CD4-positive, alpha-beta T cell treated with Interleukin-6 at 100 ng/mL for 8 hours (primary cell): ENCODE measurements at regions not wholly inside any gene's neighbourhood (a gene's known extent, or its start where the extent isn't known, plus 50 kb on each side); places are given as distances from the start of the nearest gene placed in this dataset.
"Not testable (repeated sequence)": the region's sequence is repeated elsewhere in the genome, so short reads cannot be mapped to it uniquely, and the experiment has no call there.

ENCODE experiments used
- DNase-seq: peaks from one replicate; pipeline ENCODE4 v3.0.0-alpha.2; 2020; ENCODE audit warnings: mixed read lengths, low spot score

DNA sequence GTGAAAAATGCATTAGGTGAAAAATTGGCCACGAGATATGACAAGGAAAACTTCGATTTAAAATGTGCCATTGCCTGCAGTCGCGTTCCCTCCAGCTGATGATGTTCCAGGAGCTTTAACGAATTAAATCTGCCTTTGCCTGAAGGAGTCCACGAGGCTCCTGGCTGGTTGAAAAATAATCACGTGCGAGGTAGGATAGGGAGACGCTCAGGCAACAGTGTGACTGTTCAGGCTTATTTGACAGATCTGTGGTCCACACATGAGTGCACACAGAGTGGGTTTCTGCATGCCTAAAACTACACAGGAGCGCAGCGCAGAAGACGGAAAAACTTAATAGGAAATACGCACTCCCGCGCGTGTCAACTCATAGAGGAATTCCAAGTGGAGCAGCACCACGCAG lies 204.0 kb upstream of the PITRM1 start:
- no peak for DNase-seq

DNA sequence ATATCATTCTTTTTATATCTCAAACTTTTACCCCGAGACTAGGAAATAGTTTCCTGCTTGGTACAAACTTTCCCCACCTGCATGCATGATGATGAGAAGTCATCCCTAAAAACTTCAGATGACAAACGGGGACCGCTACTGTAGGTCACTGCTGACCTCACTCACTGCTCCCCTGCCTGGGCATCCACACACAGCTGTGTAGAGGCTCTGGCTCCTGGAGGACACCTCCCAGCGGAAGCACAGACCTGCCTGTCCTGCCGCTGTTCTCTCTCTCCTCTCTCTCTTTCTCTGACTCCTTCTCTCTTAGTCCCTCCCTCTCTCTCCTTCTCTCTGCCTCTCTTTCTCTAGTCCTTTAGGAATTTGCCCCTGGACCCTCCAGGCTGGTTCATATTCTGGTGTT lies 202.9 kb upstream of the PITRM1 start:
- no peak for DNase-seq

DNA sequence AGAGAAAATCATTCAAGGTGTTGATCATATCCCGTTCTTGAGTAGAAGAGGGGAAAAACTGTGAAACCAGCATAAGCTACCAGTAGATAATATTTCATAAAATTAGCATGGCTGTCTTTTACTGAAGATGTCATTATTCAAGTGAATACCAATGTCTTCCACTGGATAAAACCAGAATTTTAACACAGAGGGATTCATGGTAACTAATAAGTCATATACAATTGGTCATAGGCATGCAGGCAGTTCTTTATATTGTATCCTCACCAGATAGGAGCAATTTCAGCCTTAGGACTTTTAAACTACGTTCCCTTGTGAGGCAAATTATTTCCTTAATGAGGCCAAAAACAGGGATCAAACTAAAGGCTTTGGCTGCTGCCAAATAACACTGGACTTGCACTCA lies 202.3 kb upstream of the PITRM1 start:
- no peak for DNase-seq

DNA sequence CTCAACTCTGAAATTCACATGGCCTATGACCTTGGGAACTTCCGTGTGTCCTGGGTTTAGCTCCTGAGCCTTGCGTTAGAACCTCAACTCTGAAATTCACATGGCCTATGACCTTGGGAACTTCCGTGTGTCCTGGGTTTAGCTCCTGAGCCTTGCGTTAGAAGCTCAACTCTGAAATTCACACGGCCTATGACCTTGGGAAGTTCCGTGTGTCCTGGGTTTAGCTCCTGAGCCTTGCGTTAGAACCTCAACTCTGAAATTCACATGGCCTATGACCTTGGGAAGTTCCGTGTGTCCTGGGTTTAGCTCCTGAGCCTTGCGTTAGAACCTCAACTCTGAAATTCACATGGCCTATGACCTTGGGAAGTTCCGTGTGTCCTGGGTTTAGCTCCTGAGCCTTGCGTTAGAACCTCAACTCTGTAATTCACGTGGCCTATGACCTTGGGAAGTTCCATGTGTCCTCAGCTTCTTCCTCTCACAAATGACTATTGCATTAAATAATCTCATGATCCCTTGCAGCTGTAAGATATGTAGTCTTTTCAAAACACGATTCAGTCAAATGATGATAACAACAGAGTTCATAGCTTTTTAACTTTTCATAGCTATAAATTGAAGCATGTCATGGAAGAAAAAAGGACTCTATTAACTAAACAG lies 200.9 kb upstream of the PITRM1 start:
- DNase-seq, result not testable (repeated sequence)

DNA sequence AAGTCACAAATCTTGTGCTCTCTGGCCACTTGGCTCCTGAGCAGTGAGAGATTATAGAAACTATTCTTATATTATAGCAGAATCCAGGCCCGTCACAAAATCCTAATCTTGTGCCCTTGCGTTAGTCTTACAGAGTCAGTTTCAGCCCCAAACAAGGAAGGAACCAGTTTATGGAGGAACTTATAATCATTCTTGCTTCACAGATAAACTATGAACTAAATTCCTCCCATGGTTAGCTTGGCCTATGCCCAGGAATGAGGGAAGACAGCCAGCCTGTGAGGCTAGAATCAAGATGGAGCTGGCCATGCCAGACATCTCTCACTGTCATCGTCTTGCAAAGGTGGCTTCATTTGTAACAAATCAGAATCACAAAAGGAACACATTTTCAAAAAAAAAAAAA lies 199.7 kb upstream of the PITRM1 start:
- DNase-seq, result no peak

DNA sequence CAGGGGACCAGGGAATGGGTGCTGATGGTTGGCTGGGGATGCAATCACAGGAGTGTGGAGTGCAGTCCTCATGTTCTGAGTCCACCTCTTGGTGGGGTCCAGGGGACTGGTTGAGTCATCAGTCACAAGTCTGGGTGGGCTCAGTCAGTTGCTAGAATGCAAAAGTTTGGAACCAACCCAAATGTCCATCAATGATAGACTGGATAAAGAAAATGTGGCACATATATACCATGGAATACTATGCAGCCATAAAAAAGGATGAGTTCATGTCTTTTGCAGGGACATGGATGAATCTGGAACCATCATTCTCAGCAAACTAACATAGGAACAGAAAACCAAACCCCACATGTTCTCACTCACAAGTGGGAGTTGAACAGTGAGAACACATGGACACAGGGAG lies 199.0 kb upstream of the PITRM1 start:
- not testable (repeated sequence) for DNase-seq

DNA sequence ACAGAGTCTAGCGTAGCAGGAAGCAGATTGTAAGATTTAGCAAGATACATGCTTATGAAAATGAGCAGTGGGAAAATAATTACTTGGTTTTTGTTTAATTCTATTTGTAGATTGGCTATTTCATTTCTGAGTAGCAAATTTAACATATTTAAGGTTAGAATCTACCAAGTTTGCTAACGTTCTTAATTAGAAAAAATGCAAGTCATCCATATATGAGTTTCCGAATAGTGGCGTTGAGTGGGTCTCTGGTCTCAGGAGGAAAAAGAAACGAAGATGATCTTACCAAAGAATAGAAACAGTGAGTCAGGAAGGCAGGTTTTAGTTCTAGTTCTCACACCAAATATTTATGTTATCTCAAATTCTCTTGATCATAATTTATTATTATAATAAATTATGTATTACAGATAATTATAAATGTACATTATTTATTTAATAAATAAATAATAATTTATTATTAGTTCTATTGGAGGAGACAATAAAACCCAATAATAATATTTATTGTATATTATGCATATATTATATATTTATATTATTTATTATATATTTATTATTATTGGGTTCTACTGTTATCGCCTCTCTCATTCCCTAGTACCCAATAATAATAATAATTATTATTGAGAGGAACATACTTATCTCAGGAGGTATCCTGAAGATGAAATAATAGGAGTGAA lies 194.3 kb upstream of the PITRM1 start:
- no peak for DNase-seq

DNA sequence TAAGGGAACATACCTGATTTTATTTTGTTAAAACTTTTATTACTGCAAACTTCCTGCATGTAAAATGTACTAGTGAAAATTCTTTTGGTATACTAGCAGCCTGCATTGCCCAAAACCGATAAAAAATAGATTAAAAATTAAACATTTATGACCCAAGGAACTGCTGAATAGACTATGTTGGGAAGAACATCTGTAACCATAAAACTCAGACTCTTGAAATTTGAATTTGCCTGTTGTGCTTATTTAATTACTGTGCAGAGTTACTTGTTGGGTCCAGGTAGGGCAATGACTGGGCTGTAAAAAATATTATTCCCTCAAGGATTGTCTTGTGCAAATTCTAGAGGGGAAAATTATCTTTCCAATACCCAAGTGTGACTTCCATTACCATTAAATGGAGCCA lies 193.5 kb upstream of the PITRM1 start:
- no peak for DNase-seq

DNA sequence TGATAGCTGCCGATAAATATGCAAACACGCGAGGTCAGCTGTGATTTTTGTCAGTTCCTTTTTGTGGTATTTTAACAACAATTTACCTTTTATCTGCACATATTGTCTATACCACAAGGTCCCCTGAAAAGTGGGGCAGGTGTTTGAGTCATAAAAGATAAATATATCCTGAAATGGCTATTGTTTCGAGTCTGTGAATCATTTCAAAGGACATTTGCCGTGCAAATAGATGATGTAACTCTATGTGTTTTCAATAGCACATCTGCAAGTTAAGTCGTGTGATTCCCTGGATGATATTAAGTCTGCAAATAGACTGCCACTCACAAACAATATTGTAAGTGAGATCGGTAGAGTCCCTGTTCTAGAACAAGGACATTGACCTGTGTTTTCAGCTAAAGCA lies 193.0 kb upstream of the PITRM1 start:
- DNase-seq, result no peak

DNA sequence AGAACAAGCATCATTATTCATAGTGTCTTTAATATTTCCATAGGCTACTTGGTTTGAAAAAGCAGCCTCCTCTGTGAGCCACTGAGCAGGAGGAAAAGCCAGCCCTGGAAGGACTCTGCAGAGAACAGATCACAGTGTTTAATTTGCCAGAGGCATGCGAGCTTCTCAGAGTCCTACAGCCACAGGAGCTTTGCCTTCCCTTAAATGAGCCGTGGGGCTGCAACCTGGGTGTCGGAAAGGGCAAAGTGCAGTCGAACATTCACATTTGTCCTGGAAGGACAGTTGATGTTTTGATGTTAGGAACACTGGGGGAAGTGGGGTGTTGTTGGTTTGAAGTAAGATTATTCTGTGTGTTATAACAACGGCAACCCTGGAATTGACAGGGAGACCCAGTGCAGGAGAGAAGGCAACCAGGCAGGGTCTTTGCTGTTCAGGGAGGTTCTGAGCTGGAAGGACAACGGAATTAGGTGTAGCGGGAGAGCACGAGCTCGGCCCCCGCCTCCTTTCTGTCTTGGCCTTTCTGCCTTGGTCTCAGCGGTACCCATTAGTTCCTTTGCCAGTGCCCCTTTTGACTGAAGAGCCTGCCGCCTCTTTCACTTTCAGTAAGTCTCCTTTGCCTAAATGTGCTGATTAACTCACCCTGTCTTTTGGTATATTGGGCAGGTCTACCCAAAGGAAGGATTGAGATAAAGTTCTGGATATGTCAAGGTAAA lies 192.3 kb upstream of the PITRM1 start:
- DNase-seq, result no peak

DNA sequence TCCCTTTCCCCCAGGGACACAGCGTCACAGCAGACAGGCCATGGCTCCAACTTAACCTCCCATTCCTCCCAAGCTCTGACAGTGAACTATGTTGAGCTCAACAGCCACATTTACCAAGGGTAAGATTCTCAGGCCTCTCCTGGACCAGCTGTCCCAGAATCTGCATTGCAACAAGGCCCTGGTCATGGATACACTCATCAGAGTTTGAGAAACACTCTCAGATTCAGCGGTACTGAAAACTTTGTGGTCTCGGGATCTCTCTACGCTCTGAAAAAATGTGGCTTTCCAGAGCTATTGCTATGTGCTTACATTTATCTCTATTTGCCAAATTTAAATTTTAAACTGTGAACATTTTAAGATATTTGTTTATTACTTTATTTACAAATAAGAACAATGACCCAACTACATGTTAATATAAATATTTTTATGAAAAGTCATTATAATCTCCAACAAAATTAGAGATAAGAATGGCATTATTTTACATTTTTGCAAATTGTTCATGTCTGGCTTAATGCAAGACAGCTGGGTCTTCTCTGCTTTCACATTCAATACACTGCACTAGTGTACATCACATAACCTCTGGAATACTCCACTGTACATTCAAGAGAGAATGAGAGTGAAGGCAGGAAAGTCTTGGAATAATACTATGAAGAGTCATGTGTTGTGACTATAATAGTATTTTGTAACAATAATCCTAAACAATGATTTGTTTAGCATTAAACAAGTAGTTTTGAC lies 190.9 kb upstream of the PITRM1 start:
- no peak for DNase-seq

DNA sequence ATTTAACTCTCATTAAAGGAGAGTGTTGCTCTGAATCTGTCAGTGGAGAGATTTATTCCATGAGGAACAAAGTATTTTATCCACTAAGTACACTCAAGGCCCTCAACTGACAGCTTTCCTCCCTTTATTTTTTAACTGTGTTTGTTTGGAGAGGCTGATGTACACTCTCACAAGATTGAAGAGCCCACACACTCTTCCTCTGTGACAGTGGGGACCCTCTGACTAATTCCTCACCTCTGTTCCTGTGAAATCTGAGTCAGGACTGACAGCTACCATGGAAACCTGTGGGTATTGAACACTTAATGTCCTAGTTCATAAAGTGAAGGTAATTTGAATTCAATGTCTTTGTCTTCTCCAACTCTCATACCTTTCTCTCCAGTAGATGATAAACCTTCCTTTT lies 189.8 kb upstream of the PITRM1 start:
- DNase-seq, result no peak

DNA sequence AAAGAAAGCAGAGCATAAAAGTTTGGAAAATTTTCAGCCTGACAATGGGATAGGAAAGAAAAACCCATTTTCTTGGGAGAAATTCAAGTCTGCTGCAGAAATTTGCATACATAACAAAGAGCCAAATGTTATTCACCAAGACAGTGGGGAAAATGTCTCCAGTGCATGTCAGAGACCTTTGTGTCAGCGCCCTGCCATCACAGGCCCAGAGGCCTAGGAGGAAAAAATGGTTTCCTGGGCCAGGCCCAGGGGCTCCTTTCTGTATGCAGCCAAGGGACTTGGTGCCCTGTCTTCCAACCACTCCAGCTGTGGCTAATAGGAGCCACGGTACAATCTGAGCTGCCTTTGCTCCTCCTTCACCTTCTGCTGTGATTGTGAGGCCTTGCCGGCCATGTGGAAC lies 189.1 kb upstream of the PITRM1 start:
- DNase-seq, result no peak

DNA sequence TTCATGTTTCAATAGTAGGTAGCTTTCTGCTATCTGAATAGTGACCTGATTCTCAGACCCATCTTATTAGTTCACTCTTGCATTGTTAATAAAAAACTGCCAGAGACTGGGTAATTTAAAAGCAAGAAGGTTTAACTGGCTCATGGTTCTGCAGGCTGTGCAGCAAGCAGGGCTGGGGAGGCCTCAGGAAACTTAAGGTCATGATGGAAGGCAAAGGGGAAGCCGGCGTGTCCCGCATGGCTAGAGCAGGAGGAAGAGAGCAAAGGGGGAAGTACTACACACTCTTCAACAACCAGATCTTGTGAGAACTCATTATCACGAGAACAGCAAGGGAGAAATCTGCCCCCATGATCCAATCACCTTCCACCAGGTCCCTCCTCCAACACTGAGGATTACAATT lies 185.2 kb upstream of the PITRM1 start:
- DNase-seq, result no peak

DNA sequence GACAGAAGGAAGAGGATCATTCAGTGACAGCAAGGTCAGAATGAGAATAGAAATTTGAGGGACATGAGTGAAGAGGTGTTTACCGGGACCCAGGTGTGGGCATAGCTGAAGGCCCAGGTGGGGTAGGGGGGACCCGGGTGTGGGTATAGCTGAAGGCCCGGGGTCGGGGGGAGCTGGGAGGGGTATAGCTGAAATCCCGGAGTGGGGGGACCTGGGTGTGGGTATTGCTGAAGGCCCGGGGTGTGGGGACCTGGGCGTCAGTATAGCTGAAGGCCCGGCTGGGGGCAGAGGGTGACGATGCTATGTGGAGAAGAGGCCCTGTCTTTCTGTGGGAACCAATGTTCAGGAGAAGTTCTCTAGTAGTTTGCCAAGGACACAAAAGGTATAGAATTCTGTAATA lies 183.0 kb upstream of the PITRM1 start:
- no peak for DNase-seq

DNA sequence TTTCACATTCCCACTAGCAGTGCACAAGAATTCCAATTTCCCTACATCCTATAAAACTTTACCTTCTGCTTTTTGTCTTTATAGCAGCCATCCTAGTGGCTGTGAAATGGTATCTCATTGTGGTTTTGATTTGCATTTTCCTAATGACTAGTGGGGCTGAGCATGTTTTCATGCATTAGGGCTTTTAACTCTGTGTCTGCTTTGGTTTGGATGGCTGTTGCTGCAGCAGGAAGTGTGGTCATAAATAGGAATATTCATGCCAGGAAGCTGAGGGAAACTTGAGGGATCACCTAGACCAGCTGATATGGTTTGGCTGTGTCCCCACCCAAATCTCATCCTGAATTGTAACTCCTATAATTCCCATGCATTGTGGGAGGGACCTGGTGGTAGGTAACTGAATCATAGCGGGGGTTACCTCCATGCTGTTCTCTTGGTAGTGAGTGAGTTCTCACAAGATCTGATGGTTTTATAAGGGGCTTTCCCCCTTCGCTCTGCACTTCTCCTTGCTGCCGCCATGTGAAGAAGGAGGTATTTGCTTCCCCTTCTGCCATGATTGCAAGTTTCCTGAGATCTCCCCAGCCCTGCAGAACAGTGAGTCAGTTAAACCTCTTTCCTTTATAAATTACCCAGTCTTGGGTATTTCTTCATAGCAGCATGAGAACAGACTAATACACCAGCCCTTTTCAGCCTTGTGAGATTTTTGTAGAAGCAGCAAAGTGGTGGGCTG lies 181.8 kb upstream of the PITRM1 start:
- no peak for DNase-seq

DNA sequence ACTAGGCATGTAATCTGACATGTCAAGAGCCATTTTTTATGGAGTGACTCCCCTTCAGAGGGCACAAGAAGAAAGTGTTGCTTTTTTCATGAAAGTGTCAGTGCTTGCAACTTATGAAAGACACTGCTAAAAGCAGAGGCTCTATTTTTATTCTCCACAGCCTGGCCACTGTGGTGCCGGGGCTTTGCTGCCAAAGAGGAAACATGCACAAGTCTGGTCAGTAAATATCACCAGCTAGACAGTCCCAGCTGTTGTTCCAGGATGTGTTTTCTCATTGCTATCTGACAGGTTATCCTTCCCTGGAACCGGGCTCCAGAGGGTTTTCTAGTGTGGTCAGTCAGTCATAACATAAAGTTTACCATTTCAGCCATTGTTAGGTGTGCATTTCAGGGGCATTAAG lies 180.7 kb upstream of the PITRM1 start:
- no peak for DNase-seq

DNA sequence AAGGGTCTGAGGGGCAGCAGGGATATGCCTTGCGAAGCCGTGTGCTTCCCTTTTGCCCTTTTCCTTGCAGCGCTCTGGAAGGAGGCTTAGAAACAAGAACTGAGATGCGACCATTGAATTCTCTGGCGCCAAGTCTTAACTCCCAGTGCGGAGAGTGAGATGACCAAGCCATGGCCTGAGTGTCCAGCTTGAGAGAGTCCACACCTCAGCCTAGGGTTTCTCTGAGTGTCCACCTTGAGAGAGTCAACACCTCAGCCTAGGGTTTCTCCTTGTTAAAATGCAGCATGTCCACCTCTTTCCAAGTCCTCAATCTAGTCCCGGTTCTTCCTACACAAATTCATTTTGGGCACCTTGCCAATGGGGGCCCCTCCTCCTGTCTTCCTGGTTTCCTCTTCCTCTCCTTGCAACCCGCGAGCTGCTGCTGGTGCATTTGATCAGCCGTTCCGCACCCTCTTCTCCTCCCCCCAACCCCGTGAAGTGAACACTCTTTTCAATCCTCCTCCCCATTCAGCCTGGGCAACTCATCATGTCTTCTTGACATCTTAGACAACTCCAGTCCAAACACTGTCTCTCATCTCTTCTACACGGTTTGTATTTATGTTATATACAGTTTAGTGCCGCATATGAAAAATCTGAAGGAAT lies 178.2 kb upstream of the PITRM1 start:
- no peak for DNase-seq

DNA sequence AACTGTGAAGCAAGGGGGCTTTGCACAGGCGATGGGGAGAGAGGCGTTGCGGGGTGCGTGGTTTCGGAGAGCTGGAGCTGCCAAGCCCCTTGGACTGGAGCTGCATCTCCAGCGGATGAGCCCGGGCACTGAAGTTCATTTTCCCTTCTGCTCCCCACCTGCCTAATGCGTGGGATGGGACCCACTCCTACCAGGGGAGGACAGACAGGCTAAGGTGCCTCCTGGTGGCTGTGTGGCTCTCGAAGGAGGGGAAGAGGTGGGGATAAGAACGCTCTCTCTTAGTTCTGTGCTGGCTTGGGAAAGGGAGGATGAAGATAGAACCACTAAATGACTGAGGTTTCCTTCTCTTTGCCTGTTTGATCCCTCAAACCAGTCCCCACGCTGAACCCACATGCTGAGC lies 177.6 kb upstream of the PITRM1 start:
- DNase-seq, result no peak

DNA sequence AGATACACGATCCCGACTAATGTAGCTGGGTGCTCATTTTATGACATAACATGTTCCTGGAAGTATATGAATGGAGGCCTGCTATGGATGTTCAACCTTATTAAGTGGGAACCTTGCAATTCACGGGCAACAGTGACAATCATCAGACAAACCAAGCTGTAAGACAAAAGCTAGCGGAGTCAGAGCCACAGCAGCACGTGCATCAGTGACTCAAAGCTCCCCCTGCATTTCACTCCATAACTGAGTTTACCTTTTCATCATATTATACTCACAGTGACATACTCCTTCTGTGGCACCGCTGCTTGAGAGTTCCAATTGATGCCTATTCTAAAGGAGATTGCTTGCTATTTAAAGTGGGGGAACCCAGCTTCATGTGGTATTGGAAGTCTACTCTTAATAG lies 176.0 kb upstream of the PITRM1 start:
- no peak for DNase-seq

DNA sequence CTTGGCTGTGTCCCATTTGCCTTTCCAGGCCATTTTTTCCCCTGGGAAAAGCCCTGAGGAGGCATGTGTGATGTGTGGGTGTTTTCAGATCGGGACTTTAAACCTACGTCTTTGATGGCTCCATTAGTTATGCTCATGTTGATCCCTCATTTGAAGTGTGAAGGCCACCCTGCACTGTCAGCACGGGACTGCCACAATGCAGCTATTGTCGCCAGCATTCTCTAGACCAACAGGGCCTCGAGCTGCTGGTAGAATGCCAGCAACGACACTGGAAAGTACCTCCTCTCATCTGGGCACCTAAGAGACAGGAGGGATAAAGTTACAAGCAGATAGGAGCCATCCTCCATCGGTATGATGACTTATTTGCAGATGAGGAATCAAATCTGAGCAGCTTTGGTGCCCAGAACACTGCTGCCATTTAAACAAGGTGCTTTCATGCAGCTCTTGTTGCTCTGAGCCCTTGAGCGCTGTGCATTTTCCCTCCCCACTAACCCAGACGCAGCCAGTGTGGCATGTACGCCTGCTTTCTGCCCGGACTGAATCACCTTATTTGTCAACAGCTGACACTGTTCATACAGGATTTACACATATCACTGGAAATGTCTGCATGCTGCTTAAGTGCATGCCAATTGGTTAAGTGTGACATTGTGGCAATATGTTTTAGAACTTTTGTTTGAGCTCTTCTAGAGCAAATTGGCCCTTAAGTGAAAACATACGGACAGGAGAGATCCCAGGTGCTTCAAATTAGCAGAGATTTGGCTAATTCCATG lies 175.0 kb upstream of the PITRM1 start:
- DNase-seq, result no peak
